Epithelial cell of proximal tubule (primary cell): ENCODE measurements at regions not wholly inside any gene's neighbourhood (a gene's known extent, or its start where the extent isn't known, plus 50 kb on each side); places are given as distances from the start of the nearest gene placed in this dataset.

Experiments used
- DNase-seq: peaks from one replicate; pipeline ENCODE4 v3.0.0-alpha.2; 2011; ENCODE audit warnings: low read depth
- H3K4me3 ChIP-seq: 2 replicates; pipeline ENCODE4 v1.5.1; 2011; ENCODE audit warnings: low read depth, mild to moderate bottlenecking, low read length
- CTCF ChIP-seq: conservative IDR thresholded peaks from 2 replicates; pipeline ENCODE4 v1.5.1; 2012; ENCODE audit warnings: low read depth, mild to moderate bottlenecking, low read length

DNA sequence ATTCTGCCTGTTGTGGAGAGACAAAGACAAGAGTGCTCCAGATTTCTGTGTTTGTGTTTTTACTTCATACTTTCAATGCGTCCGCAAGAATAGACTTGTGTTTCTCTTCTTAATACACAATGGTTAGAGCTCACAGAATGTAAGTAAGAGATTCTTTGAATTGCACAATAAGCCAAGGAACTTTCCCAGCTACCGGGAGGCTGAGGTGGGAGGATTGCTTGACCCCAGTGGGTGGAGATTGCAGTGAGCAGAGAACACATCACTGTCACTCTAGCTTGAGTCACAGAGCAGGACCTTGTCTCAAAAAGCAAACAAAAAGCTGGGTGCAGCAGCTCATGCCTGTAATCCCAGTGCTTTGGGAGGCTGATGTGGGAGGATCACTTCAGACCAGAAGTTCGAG, 250.7 kb upstream of the MYO3A start:
- no peak for TF ChIP-seq CTCF
- DNase-seq: no peak
- H3K4me3 ChIP-seq: no peak overlapping the region

- no peak overlapping the region for H3K4me3 ChIP-seq
- no peak for DNase-seq
- no peak for TF ChIP-seq CTCF
Observed at GRCh38 chr10:25687521-25687920, 246.5 kb upstream of the MYO3A start.

- no peak overlapping the region for H3K4me3 ChIP-seq
- no peak for TF ChIP-seq CTCF
- no peak for DNase-seq
Observed at GRCh38 chr10:25689346-25690100, 244.5 kb upstream of the MYO3A start.

DNA sequence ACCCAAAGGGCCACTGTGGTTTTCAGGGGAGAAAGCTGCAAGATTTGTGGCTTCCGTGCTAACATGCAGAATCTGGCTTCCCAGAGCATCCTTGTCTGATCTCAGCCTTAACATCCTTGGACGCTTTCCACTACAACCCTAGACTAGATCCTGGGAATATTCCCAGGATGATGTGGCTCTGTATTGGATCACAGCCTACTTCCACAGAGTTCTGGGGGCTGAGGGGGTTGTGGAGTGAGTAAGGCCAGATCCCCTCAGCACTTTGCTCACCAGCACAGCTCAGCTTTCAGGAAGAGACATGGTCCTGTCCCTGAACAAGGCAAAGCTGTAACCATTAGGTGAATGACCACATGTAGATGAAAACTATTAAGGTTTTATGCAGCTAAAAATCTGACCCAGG, 241.3 kb upstream of the MYO3A start:
- no peak for TF ChIP-seq CTCF
- no peak overlapping the region for H3K4me3 ChIP-seq
- no peak for DNase-seq

- no peak for DNase-seq
- no peak overlapping the region for H3K4me3 ChIP-seq
- no peak for TF ChIP-seq CTCF
Observed at GRCh38 chr10:25694206-25694933, 239.7 kb upstream of the MYO3A start.

GRCh38 chr10:25694971-25695370, 239.1 kb upstream of the MYO3A start:
- H3K4me3 ChIP-seq: no peak overlapping the region
- no peak for TF ChIP-seq CTCF
- no peak for DNase-seq
